ENCODE measurements at regions not wholly inside any gene's neighbourhood (a gene's known extent, or its start where the extent isn't known, plus 50 kb on each side); places are given as distances from the start of the nearest gene placed in this dataset.

- no peaks in the 10 kb centered on the region for H3K4me1 ChIP-seq (ENCODE audit: control insufficient read depth, insufficient read depth, low read length, poor library complexity, severe bottlenecking)
Measured at GRCh38 chr1:172967936-172968335, 82.8 kb downstream of the TNFSF18 start.

DNA sequence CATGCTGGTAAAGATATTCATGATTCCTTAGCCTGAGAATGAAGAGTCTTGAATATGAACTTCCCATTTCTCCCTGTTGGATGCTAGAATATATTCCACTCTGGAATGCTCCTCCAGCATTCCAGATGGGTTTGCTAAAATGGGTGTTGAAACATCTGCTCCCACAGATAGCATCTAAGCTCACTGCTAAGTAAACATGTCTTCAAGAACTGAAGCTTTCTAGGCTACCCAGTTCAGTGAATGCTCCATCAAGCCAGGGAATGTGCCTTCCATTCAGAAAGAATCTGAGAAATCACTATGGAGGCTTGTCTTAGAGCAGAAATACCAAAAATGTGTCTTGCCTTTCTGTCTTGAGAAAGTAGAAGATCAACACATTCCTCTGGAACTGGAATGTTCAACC lies 81.1 kb downstream of the TNFSF18 start:
- H3K27me3 ChIP-seq (replicated peaks; ENCODE audit: control insufficient read depth, insufficient read depth, low read length, poor library complexity, severe bottlenecking): no peaks in the 10 kb centered on the region
- DNase-seq: no peak
- H3K36me3 ChIP-seq (ENCODE audit: control insufficient read depth, insufficient read depth, low read length): no peaks in the 10 kb centered on the region
- H3K27ac ChIP-seq (ENCODE audit: insufficient read depth, low read length, poor library complexity, severe bottlenecking): no peak overlapping the region
- H3K9me3 ChIP-seq (ENCODE audit: control insufficient read depth, low read length): no peaks in the 10 kb centered on the region
- no peak overlapping the region for H3K4me3 ChIP-seq (ENCODE audit: insufficient read depth, low read depth, low read length, poor library complexity, severe bottlenecking)
- H3K4me1 ChIP-seq (ENCODE audit: control insufficient read depth, insufficient read depth, low read length, poor library complexity, severe bottlenecking): no peaks in the 10 kb centered on the region

More at GRCh38 chr1:172967936-172968335, 82.8 kb downstream of the TNFSF18 start:
- Histone ChIP-seq H3K27ac (ENCODE audit: insufficient read depth, low read length, poor library complexity, severe bottlenecking) (no peak overlapping the region), H3K9me3 (ENCODE audit: control insufficient read depth, low read length) (no peaks in the 10 kb centered on the region), H3K27me3 (replicated peaks; ENCODE audit: control insufficient read depth, insufficient read depth, low read length, poor library complexity, severe bottlenecking) (no peaks in the 10 kb centered on the region), H3K36me3 (ENCODE audit: control insufficient read depth, insufficient read depth, low read length) (no peaks in the 10 kb centered on the region), H3K4me3 (ENCODE audit: insufficient read depth, low read depth, low read length, poor library complexity, severe bottlenecking) (no peak overlapping the region)
- no peak for DNase-seq

DNA sequence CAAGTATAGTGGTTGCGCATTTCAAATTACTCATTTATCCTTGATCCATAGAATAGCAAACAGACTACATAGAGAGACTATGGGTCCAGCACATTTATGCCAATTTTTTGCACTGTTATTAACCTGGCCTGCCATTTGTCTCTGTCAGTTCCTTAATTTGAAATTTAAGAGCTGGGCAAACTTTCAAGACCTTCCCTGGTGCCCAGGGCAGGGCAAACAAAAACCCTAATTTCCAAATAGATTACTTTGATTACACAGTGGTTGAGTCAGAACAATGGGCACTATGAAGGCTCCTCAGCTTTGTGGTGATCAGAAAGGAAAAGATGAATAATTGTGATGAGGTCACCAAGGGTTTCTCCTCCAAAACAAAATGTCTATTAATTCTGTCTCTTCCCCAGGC lies 80.6 kb downstream of the TNFSF18 start:
- Histone ChIP-seq H3K36me3 (ENCODE audit: control insufficient read depth, insufficient read depth, low read length) (no peaks in the 10 kb centered on the region), H3K4me1 (ENCODE audit: control insufficient read depth, insufficient read depth, low read length, poor library complexity, severe bottlenecking) (no peaks in the 10 kb centered on the region), H3K9me3 (ENCODE audit: control insufficient read depth, low read length) (no peaks in the 10 kb centered on the region), H3K4me3 (ENCODE audit: insufficient read depth, low read depth, low read length, poor library complexity, severe bottlenecking) (no peak overlapping the region), H3K27ac (ENCODE audit: insufficient read depth, low read length, poor library complexity, severe bottlenecking) (no peak overlapping the region), H3K27me3 (replicated peaks; ENCODE audit: control insufficient read depth, insufficient read depth, low read length, poor library complexity, severe bottlenecking) (no peaks in the 10 kb centered on the region)
- DNase-seq: no peak

DNA sequence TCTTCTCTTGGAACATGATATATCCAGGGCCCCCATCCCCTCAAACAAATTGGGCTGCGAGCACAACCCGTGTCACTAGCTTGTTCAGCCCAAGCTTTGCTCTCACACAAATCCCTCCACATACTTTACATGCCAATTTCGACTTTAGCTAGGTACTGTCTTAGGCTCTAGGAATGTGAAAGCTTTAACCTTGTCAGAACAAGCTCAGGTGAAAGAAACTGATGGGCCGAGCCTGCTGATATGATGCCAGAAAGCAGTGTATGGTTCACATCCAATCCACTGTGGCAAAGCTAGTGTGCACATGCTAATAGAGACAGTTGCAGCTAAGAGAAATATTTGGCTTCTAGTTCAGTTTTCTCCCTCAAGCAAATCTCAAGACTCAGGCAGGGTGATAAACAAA lies 79.5 kb downstream of the TNFSF18 start:
- Histone ChIP-seq H3K27ac (ENCODE audit: insufficient read depth, low read length, poor library complexity, severe bottlenecking) (no peak overlapping the region), H3K9me3 (ENCODE audit: control insufficient read depth, low read length) (no peaks in the 10 kb centered on the region), H3K4me1 (ENCODE audit: control insufficient read depth, insufficient read depth, low read length, poor library complexity, severe bottlenecking) (no peaks in the 10 kb centered on the region), H3K4me3 (ENCODE audit: insufficient read depth, low read depth, low read length, poor library complexity, severe bottlenecking) (no peak overlapping the region), H3K36me3 (ENCODE audit: control insufficient read depth, insufficient read depth, low read length) (no peaks in the 10 kb centered on the region), H3K27me3 (replicated peaks; ENCODE audit: control insufficient read depth, insufficient read depth, low read length, poor library complexity, severe bottlenecking) (no peaks in the 10 kb centered on the region)
- no peak for DNase-seq

DNA sequence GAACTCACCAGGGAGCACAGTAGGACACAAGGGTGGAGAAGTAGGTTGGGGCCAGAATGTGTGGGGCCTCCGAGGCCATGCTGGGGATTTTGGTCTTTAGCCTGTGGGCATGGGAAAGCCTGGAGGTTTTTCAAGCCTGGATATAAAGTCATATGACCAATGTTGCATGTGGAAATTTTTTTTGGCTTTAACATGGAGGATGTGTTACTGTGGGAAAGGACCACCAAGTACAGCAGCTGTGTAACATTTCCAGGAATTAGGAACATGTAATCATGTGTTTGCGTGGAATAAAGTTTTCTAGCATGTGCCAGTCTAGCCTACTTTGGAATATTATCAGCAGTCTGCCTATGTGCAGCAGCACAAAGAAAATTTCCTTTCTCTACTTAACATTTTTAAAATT lies 78.5 kb downstream of the TNFSF18 start:
- Histone ChIP-seq H3K27ac (ENCODE audit: insufficient read depth, low read length, poor library complexity, severe bottlenecking) (no peak overlapping the region), H3K9me3 (ENCODE audit: control insufficient read depth, low read length) (no peaks in the 10 kb centered on the region), H3K36me3 (ENCODE audit: control insufficient read depth, insufficient read depth, low read length) (no peaks in the 10 kb centered on the region), H3K4me3 (ENCODE audit: insufficient read depth, low read depth, low read length, poor library complexity, severe bottlenecking) (no peak overlapping the region), H3K4me1 (ENCODE audit: control insufficient read depth, insufficient read depth, low read length, poor library complexity, severe bottlenecking) (no peaks in the 10 kb centered on the region), H3K27me3 (replicated peaks; ENCODE audit: control insufficient read depth, insufficient read depth, low read length, poor library complexity, severe bottlenecking) (no peaks in the 10 kb centered on the region)
- no peak for DNase-seq

GRCh38 chr1:172973424-172973823 lies 77.3 kb downstream of the TNFSF18 start:
- no peaks in the 10 kb centered on the region for H3K4me1 ChIP-seq (ENCODE audit: control insufficient read depth, insufficient read depth, low read length, poor library complexity, severe bottlenecking)
- no peak for DNase-seq
- H3K9me3 ChIP-seq (ENCODE audit: control insufficient read depth, low read length): no peaks in the 10 kb centered on the region
- no peak overlapping the region for H3K4me3 ChIP-seq (ENCODE audit: insufficient read depth, low read depth, low read length, poor library complexity, severe bottlenecking)
- no peak overlapping the region for H3K27ac ChIP-seq (ENCODE audit: insufficient read depth, low read length, poor library complexity, severe bottlenecking)
- H3K27me3 ChIP-seq (replicated peaks; ENCODE audit: control insufficient read depth, insufficient read depth, low read length, poor library complexity, severe bottlenecking): no peaks in the 10 kb centered on the region
- no peaks in the 10 kb centered on the region for H3K36me3 ChIP-seq (ENCODE audit: control insufficient read depth, insufficient read depth, low read length)

DNA sequence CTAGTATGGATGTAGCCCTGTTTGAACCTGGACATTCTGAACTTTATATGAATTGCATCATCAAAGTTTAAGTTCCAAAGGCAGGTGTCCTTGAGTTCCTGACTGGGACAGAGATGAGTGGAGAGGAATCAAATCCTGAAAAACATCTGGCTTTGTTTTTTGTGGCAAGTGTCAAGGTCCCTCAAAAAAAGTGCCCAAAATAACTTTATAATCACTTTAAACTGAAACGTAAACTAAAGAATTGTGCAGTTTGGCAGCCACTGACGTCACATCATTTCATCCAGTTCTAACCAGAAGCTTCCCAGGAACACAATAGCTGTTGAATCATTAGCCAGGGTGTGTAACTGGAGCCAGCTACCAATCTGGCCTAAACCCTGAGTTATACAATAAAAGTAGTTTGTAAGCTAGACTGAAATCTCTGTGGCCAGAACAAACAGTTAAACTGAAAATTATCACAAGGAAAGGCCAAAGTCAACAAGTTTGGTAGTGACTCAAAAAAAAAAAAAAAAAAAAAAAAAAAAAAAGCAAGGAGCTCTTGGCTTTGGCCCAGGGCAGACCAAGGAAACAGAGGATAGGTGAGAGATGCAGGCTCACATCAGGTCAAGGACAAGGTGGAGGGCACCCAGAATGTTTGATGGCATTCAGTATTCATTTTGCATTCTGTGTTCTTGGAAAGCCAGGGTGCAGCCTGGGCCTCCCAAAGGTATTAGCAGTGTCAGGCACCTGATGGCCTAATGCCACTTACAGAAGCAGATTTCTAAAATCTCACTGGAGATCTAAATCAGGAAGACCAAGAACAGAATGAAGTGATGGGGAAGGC lies 74.3 kb downstream of the TNFSF18 start:
- no peaks in the 10 kb centered on the region for H3K36me3 ChIP-seq (ENCODE audit: control insufficient read depth, insufficient read depth, low read length)
- H3K27ac ChIP-seq (ENCODE audit: insufficient read depth, low read length, poor library complexity, severe bottlenecking): no peak overlapping the region
- H3K27me3 ChIP-seq (replicated peaks; ENCODE audit: control insufficient read depth, insufficient read depth, low read length, poor library complexity, severe bottlenecking): no peaks in the 10 kb centered on the region
- no peak overlapping the region for H3K4me3 ChIP-seq (ENCODE audit: insufficient read depth, low read depth, low read length, poor library complexity, severe bottlenecking)
- H3K9me3 ChIP-seq (ENCODE audit: control insufficient read depth, low read length): no peaks in the 10 kb centered on the region
- no peaks in the 10 kb centered on the region for H3K4me1 ChIP-seq (ENCODE audit: control insufficient read depth, insufficient read depth, low read length, poor library complexity, severe bottlenecking)
- no peak for DNase-seq

DNA sequence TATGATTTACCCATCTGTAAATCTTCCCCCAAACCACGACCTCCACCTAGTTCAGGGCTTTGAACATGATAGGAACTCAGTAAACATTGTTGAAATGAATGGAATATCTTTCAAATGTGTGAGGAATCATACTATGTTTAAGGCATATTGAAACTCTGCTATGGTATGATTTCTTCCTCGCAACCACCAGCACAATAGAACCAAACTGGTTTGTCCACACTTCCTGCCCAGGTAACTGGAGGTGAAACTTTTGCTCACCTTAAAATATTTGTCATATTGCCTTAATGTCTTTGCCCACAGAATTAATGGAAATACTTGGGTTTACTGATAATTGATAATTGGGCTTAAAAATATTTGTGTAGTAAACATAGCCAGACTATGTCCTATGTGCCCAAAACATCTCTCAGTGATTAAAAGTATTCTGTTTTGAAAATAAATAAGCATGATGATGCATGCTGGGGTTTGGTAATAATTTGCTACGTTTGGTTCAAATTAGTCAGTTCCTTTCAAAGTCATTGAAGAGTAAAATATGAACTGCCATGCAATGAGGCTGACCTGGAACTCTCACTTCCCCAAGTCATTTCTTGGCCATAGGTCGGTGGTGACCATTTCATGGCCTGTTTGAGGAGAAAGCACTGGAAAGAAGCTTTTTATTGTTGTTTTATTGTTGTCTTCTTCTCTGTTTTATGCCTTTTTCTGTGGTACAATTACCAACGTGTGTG lies 73.3 kb downstream of the TNFSF18 start:
- Histone ChIP-seq H3K4me1 (ENCODE audit: control insufficient read depth, insufficient read depth, low read length, poor library complexity, severe bottlenecking) (no peaks in the 10 kb centered on the region), H3K4me3 (ENCODE audit: insufficient read depth, low read depth, low read length, poor library complexity, severe bottlenecking) (no peak overlapping the region), H3K27ac (ENCODE audit: insufficient read depth, low read length, poor library complexity, severe bottlenecking) (no peak overlapping the region), H3K27me3 (replicated peaks; ENCODE audit: control insufficient read depth, insufficient read depth, low read length, poor library complexity, severe bottlenecking) (no peaks in the 10 kb centered on the region), H3K9me3 (ENCODE audit: control insufficient read depth, low read length) (no peaks in the 10 kb centered on the region), H3K36me3 (ENCODE audit: control insufficient read depth, insufficient read depth, low read length) (no peaks in the 10 kb centered on the region)
- no peak for DNase-seq

DNA sequence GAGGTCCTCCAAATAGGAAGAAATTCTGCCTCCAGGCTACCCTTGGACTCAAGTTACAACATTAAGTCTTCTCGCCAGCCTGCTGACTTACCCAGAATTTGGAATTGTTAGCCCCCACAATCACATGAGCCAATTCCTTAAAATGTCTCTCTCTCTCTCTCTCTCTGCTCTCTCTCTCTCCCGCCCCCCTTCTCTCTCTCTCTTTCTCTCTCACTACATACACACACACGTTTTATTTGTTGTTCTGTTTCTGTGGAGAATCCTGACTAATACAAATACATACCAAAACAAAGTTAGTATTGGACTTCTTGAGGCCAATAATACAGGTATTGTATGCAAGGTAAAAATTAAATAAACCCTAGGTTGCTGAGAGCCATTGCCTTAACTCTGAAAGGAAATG lies 72.1 kb downstream of the TNFSF18 start:
- no peaks in the 10 kb centered on the region for H3K9me3 ChIP-seq (ENCODE audit: control insufficient read depth, low read length)
- H3K27ac ChIP-seq (ENCODE audit: insufficient read depth, low read length, poor library complexity, severe bottlenecking): no peak overlapping the region
- no peaks in the 10 kb centered on the region for H3K36me3 ChIP-seq (ENCODE audit: control insufficient read depth, insufficient read depth, low read length)
- H3K4me3 ChIP-seq (ENCODE audit: insufficient read depth, low read depth, low read length, poor library complexity, severe bottlenecking): no peak overlapping the region
- DNase-seq: no peak
- no peaks in the 10 kb centered on the region for H3K27me3 ChIP-seq (replicated peaks; ENCODE audit: control insufficient read depth, insufficient read depth, low read length, poor library complexity, severe bottlenecking)
- no peaks in the 10 kb centered on the region for H3K4me1 ChIP-seq (ENCODE audit: control insufficient read depth, insufficient read depth, low read length, poor library complexity, severe bottlenecking)

DNA sequence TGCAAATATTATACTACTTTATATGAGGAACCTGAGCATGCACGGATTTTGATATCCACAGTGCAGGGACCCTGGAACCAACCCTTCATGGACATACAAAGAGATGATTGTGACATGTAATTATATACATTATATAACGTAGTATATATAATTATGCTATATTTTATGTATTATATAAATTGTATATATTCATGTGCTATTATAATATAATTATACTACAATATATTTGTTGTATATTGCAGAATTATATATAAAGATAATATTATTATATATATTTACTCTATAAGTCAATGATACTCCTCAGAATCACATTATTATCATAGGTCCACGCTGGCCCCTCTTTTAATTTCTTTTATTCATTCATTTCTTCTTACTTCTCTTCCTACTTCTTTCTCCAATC lies 70.9 kb downstream of the TNFSF18 start:
- Histone ChIP-seq H3K9me3 (ENCODE audit: control insufficient read depth, low read length) (no peaks in the 10 kb centered on the region), H3K4me1 (ENCODE audit: control insufficient read depth, insufficient read depth, low read length, poor library complexity, severe bottlenecking) (no peaks in the 10 kb centered on the region), H3K27me3 (replicated peaks; ENCODE audit: control insufficient read depth, insufficient read depth, low read length, poor library complexity, severe bottlenecking) (no peaks in the 10 kb centered on the region), H3K4me3 (ENCODE audit: insufficient read depth, low read depth, low read length, poor library complexity, severe bottlenecking) (no peak overlapping the region), H3K36me3 (ENCODE audit: control insufficient read depth, insufficient read depth, low read length) (no peaks in the 10 kb centered on the region), H3K27ac (ENCODE audit: insufficient read depth, low read length, poor library complexity, severe bottlenecking) (no peak overlapping the region)
- no peak for DNase-seq
